Uterus (tissue), 3 donors: ENCODE measurements at regions not wholly inside any gene's neighbourhood (a gene's known extent, or its start where the extent isn't known, plus 50 kb on each side); places are given as distances from the start of the nearest gene placed in this dataset.
A peak's percentile ranks its signal among the peaks of the same experiment; 100 is the strongest.
"Not testable (repeated sequence)": the region's sequence is repeated elsewhere in the genome, so short reads cannot be mapped to it uniquely, and the experiment has no call there.

Experiments
- DNase-seq, 2 donors: peaks; one replicate each; pipeline ENCODE4 v3.0.0-alpha.2; 2019 to 2020
- H3K27ac ChIP-seq, 2 donors: fragments of 200-600 bp; sonication (generic); 1 replicate in 1 of 2; 2 replicates in 1 of 2; pipeline ENCODE4 v1.5.1; 2016 to 2018
- H3K27me3 ChIP-seq, 2 donors: fragments of 200-600 bp; sonication (generic); one replicate each; pipeline ENCODE4 v1.5.1; 2018 to 2019; ENCODE audit warnings: control low read depth in 1 of 2
- H3K36me3 ChIP-seq, 2 donors: fragments of 200-600 bp; sonication (generic); one replicate each; pipeline ENCODE4 v1.5.1; 2019; ENCODE audit warnings: control low read depth in 1 of 2
- H3K4me1 ChIP-seq, 2 donors: fragments of 200-600 bp; sonication (generic); one replicate each; pipeline ENCODE4 v1.5.1; 2018 to 2019; ENCODE audit warnings: control low read depth in 1 of 2
- H3K4me3 ChIP-seq, 2 donors: fragments of 200-600 bp; sonication (generic); 1 replicate in 1 of 2; 2 replicates in 1 of 2; pipeline ENCODE4 v1.5.1; 2018 to 2019; ENCODE audit warnings: mild to moderate bottlenecking in 1 of 2
- H3K9me3 ChIP-seq, 2 donors: fragments of 200-600 bp; sonication (generic); one replicate each; pipeline ENCODE4 v1.5.1; 2019; ENCODE audit warnings: control low read depth in 1 of 2
- CTCF ChIP-seq, 4 experiments: fragments of 200-600 bp in 2 of 4; fragments of 450-650 bp in 2 of 4; sonication (generic) in 2 of 4; IDR thresholded peaks; one replicate each; pipeline ENCODE4 v1.5.1; 2016 to 2019; ENCODE audit warnings: antibody characterized with exemption in 4 of 4, mild to moderate bottlenecking in 2 of 4, moderate library complexity in 1 of 4
- POLR2A ChIP-seq, 2 donors: fragments of 450-650 bp; IDR thresholded peaks; one replicate each; pipeline ENCODE4 v1.6.1; 2016; ENCODE audit warnings: antibody characterized with exemption in 2 of 2, mild to moderate bottlenecking in 1 of 2, moderate library complexity in 1 of 2
- intact Hi-C: fragments of 100-400 bp; cut with DNase I; formaldehyde crosslinking; loops from one replicate; pipeline ENCODE4 v1.15.1; 2023; ENCODE audit warnings: low total_unique reads
- donor health status: DM: yes; HTN: yes; CAD: no.

- Histone ChIP-seq H3K4me1 (no peaks in the 10 kb centered on the region), H3K9me3 (no peaks in the 10 kb centered on the region), H3K36me3 (no peaks in the 10 kb centered on the region), H3K27me3 (no peaks in the 10 kb centered on the region), H3K27ac (no peak overlapping the region), H3K4me3 (no peak overlapping the region)
- DNase-seq = no peak
- intact Hi-C loops = no loop called here
- TF ChIP-seq POLR2A (IDR thresholded peaks at IDR 0.05) = no peak
- TF ChIP-seq CTCF (IDR thresholded peaks at IDR 0.05) = no peak
These were observed 137.6 kb upstream of the NBPF11 start for GRCh38 chr1:148289647-148290046.

GRCh38 chr1:148285946-148286345, 133.9 kb upstream of the NBPF11 start:
- H3K4me3 ChIP-seq, H3K9me3 ChIP-seq, H3K27ac ChIP-seq, H3K27me3 ChIP-seq, DNase-seq, H3K36me3 ChIP-seq, intact Hi-C loops, H3K4me1 ChIP-seq: not testable (repeated sequence)

GRCh38 chr1:148280831-148281572, 128.9 kb upstream of the NBPF11 start:
- intact Hi-C loops, H3K9me3 ChIP-seq, H3K36me3 ChIP-seq, H3K4me1 ChIP-seq, H3K27me3 ChIP-seq, DNase-seq: not testable (repeated sequence)
- Histone ChIP-seq H3K27ac (peak overlapping the region in 1 of 2 donors; percentile 76), H3K4me3 (peak overlapping the region in 1 of 2 donors; percentile 39)

- H3K4me3 ChIP-seq, intact Hi-C loops, H3K27ac ChIP-seq, H3K9me3 ChIP-seq, H3K4me1 ChIP-seq, H3K27me3 ChIP-seq, H3K36me3 ChIP-seq, DNase-seq: not testable (repeated sequence)
These were observed 127.0 kb upstream of the NBPF11 start for GRCh38 chr1:148279002-148279542.

- H3K4me3 ChIP-seq, H3K4me1 ChIP-seq, H3K9me3 ChIP-seq, intact Hi-C loops, DNase-seq, H3K36me3 ChIP-seq, H3K27ac ChIP-seq, H3K27me3 ChIP-seq: not testable (repeated sequence)
These were observed 125.8 kb upstream of the NBPF11 start for GRCh38 chr1:148277865-148278279.

- H3K4me1 ChIP-seq, DNase-seq, H3K4me3 ChIP-seq, intact Hi-C loops, H3K27ac ChIP-seq, H3K36me3 ChIP-seq, H3K9me3 ChIP-seq, H3K27me3 ChIP-seq: not testable (repeated sequence)
These were observed 115.0 kb upstream of the NBPF11 start for GRCh38 chr1:148267066-148267465.

- TF ChIP-seq CTCF (IDR thresholded peaks at IDR 0.05) = no peak
- no peak for TF ChIP-seq POLR2A (IDR thresholded peaks at IDR 0.05)
- no peaks in the 10 kb centered on the region for H3K9me3 ChIP-seq
- no peaks in the 10 kb centered on the region for H3K36me3 ChIP-seq
- H3K4me3 ChIP-seq = no peak overlapping the region
- DNase-seq = peak; percentile 23 to 24
- no peak overlapping the region for H3K27ac ChIP-seq
- no peaks in the 10 kb centered on the region for H3K27me3 ChIP-seq
- intact Hi-C loops = no loop called here
- no peaks in the 10 kb centered on the region for H3K4me1 ChIP-seq
These were observed 112.5 kb upstream of the NBPF11 start for GRCh38 chr1:148264374-148265276.
